ENCODE measurements at regions not wholly inside any gene's neighbourhood (a gene's known extent, or its start where the extent isn't known, plus 50 kb on each side); places are given as distances from the start of the nearest gene placed in this dataset.

DNA sequence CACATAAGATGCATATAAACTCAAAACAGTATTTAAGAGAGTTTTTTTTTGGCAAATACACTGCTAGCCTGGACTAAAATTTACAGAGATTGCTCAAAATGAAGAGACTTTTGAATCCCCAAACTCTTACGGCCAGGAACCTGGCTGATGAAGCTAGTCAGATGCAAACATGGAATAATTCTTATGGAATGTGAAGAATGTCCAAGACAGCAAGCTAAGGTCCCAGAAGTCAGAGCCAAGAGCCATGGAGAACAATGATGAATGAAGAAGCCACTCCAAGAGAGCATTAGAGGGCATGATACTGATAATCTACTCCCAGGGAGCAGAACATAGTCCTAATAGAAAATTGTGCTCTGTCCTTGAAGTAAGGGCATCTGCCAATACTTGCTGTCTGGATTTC lies 705.5 kb downstream of the DIPK2A start:
- TF ChIP-seq SP1 (IDR thresholded peaks at IDR 0.05) (no peak), CTBP1 (IDR thresholded peaks at IDR 0.05; ENCODE audit: borderline replicate concordance) (no peak), TARDBP (IDR thresholded peaks at IDR 0.05) (no peak), L3MBTL2 (conservative IDR thresholded peaks at IDR 0.05) (no peak), LEF1 (IDR thresholded peaks at IDR 0.05; ENCODE audit: borderline replicate concordance) (no peak), FOXK2 (IDR thresholded peaks at IDR 0.05) (no peak), NFRKB (IDR thresholded peaks at IDR 0.05) (no peak), HDGF (IDR thresholded peaks at IDR 0.05; ENCODE audit: borderline replicate concordance) (no peak), ZNF384 (IDR thresholded peaks at IDR 0.05) (no peak), FOXM1 (IDR thresholded peaks at IDR 0.05; ENCODE audit: borderline replicate concordance) (no peak), BHLHE40 (IDR thresholded peaks at IDR 0.05; ENCODE audit: borderline replicate concordance) (no peak), ARNT (IDR thresholded peaks at IDR 0.05) (no peak), ELF4 (IDR thresholded peaks at IDR 0.05) (no peak), SUZ12 (IDR thresholded peaks at IDR 0.05) (no peak), FOXA1 (IDR thresholded peaks at IDR 0.05) (no peak)
- TF ChIP-seq, protein P1, sequence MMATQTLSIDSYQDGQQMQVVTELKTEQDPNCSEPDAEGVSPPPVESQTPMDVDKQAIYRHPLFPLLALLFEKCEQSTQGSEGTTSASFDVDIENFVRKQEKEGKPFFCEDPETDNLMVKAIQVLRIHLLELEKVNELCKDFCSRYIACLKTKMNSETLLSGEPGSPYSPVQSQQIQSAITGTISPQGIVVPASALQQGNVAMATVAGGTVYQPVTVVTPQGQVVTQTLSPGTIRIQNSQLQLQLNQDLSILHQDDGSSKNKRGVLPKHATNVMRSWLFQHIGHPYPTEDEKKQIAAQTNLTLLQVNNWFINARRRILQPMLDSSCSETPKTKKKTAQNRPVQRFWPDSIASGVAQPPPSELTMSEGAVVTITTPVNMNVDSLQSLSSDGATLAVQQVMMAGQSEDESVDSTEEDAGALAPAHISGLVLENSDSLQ (IDR thresholded peaks at IDR 0.05) = no peak
- POLR2A ChIA-PET = no interaction called here
- CTCF ChIA-PET = interaction anchor here (0.6 kb wide), 1 partner anchor 622 kb away, joined by 4 read pairs; no protein-coding TSS in a partner anchor
- no peak for DNase-seq (ENCODE audit: extremely low spot score)

DNA sequence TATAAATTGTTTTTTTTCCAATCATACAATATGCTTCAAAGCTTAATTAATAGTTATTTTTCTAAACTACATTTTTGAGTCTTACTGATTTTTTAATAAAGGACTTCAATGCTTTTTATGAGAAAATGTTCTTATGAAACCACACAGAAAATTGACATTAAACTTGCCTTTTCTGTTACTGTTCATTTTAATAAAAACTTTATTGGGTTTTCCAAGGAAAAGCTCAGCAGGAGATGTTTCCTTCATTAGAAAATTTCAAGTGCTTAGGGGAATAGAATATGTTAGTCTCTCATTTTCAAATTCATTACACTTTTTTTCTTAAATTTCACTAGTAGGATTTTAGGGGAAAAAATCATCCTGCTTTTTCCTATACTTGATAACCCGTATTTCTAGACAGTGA lies 711.4 kb downstream of the DIPK2A start:
- POLR2A ChIA-PET = no interaction called here

DNA sequence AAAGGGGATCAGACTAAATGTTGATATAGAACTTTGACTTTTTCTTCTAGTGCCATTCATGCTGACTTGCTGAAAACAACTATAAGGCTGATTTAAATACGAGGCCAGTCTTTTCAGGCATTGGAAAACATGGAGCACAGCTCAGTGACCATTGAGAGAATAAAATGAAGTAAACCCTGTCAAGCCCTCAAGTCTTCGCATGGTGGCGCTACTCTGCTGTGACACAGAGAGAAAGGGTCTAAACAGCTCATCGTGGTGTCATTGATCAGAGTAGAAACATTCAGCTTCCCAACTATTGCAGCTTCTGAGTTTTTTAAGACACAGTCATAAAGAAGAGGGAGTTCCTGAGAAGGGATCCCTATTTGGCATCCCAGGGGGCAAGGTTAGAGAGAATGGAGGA lies 716.2 kb downstream of the DIPK2A start:
- no peak for TF ChIP-seq TARDBP (IDR thresholded peaks at IDR 0.05)
- ChIA-PET POLR2A (no interaction called here), CTCF (no interaction called here)
- peak; percentile 6 for DNase-seq (ENCODE audit: extremely low spot score)

More for the DNA sequence above, 711.4 kb downstream of the DIPK2A start:
- CTCF ChIA-PET = no interaction called here
- DNase-seq (ENCODE audit: extremely low spot score) = no peak
- TF ChIP-seq HDGF (IDR thresholded peaks at IDR 0.05; ENCODE audit: borderline replicate concordance) = no peak
- TF ChIP-seq ELF4 (IDR thresholded peaks at IDR 0.05) = no peak
- no peak for TF ChIP-seq BHLHE40 (IDR thresholded peaks at IDR 0.05; ENCODE audit: borderline replicate concordance)
- TF ChIP-seq LEF1 (IDR thresholded peaks at IDR 0.05; ENCODE audit: borderline replicate concordance) = no peak
- no peak for TF ChIP-seq FOXK2 (IDR thresholded peaks at IDR 0.05)
- no peak for TF ChIP-seq NFRKB (IDR thresholded peaks at IDR 0.05)
- TF ChIP-seq FOXA1 (IDR thresholded peaks at IDR 0.05) = no peak
- TF ChIP-seq SUZ12 (IDR thresholded peaks at IDR 0.05) = no peak
- TF ChIP-seq TARDBP (IDR thresholded peaks at IDR 0.05) = no peak
- no peak for TF ChIP-seq ARNT (IDR thresholded peaks at IDR 0.05)
- TF ChIP-seq, protein P1 (IDR thresholded peaks at IDR 0.05) = no peak
- TF ChIP-seq FOXM1 (IDR thresholded peaks at IDR 0.05; ENCODE audit: borderline replicate concordance) = no peak
- no peak for TF ChIP-seq CTBP1 (IDR thresholded peaks at IDR 0.05; ENCODE audit: borderline replicate concordance)
- no peak for TF ChIP-seq SP1 (IDR thresholded peaks at IDR 0.05)
- no peak for TF ChIP-seq L3MBTL2 (conservative IDR thresholded peaks at IDR 0.05)

DNA sequence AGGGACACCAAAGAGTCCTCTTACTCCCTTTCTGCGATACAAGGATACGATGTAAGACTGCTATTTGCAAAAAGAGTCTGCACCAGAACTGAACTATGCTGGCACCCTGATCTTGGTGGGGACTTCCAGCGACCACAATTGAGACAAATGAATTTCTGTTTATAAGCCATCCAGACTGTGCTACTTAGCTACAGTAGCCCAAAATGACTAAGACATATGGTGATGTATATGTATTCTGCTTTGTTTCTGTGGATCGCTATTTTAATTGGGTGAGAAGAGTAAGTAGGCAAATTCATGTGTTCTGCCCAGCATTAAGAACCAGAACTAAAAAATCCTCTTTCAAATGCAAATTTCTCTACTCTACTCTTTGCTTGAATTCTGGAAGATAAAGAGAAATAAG lies 720.9 kb downstream of the DIPK2A start:
- TF ChIP-seq, protein P1 (IDR thresholded peaks at IDR 0.05) = no peak
- TF ChIP-seq HDGF (IDR thresholded peaks at IDR 0.05; ENCODE audit: borderline replicate concordance) (no peak), FOXA1 (IDR thresholded peaks at IDR 0.05) (no peak), SP1 (IDR thresholded peaks at IDR 0.05) (no peak), L3MBTL2 (conservative IDR thresholded peaks at IDR 0.05) (no peak), FOXK2 (IDR thresholded peaks at IDR 0.05) (no peak), ZNF384 (IDR thresholded peaks at IDR 0.05) (no peak), SUZ12 (IDR thresholded peaks at IDR 0.05) (no peak), ARNT (IDR thresholded peaks at IDR 0.05) (no peak), TARDBP (IDR thresholded peaks at IDR 0.05) (no peak)
- CTCF ChIA-PET = no interaction called here
- no peak for DNase-seq (ENCODE audit: extremely low spot score)

DNA sequence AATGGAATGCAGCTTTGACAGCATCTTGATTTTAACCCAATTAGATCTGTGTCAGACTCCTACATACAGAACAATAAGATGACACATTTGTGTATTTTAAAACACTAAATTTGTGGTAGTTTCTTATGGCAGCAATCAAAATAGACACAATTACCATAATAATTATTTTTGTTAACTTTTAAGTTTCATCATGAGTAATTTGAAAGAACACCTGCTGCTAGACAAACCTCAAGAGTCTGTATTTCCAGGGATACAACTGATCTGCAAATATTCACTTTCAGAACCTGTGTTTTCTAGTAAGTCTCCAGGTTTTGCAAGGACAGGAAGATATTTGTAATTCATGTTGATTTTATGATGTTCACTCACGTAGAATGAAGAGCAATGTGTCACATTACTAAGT lies 736.8 kb downstream of the DIPK2A start:
- no peak for DNase-seq (ENCODE audit: extremely low spot score)
- TF ChIP-seq LEF1 (IDR thresholded peaks at IDR 0.05; ENCODE audit: borderline replicate concordance) = no peak
- TF ChIP-seq BHLHE40 (IDR thresholded peaks at IDR 0.05; ENCODE audit: borderline replicate concordance) = no peak
- TF ChIP-seq TARDBP (IDR thresholded peaks at IDR 0.05) = no peak
- TF ChIP-seq ZNF384 (IDR thresholded peaks at IDR 0.05) = no peak
- TF ChIP-seq NFRKB (IDR thresholded peaks at IDR 0.05) = no peak
- TF ChIP-seq FOXA1 (IDR thresholded peaks at IDR 0.05) = no peak
- no peak for TF ChIP-seq SUZ12 (IDR thresholded peaks at IDR 0.05)
- TF ChIP-seq ARNT (IDR thresholded peaks at IDR 0.05) = no peak
- no peak for TF ChIP-seq FOXK2 (IDR thresholded peaks at IDR 0.05)
- TF ChIP-seq HDGF (IDR thresholded peaks at IDR 0.05; ENCODE audit: borderline replicate concordance) = no peak
- no peak for TF ChIP-seq SP1 (IDR thresholded peaks at IDR 0.05)
- POLR2A ChIA-PET = no interaction called here
- CTCF ChIA-PET = no interaction called here

More for the DNA sequence above, 720.9 kb downstream of the DIPK2A start:
- POLR2A ChIA-PET = no interaction called here

DNA sequence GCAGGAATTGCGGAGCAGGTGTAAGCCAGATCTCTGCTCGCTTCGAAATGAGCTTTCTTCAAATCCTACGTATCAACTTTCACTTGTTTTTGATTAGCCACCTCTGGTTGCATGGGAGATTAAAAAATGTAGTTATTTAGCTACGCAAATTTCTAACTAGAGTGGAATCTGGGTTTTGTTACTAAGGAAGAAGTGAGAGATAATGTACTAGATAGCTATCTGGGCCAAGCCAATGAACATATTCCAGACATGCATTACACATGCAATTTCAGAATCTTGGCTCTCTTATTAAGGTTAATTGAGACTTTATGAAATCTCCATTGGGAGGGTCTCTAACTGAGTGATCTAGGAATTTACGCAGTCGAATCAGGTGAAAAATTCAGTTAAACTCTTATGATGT lies 765.7 kb downstream of the DIPK2A start:
- ChIA-PET CTCF (no interaction called here), POLR2A (no interaction called here)
- DNase-seq (ENCODE audit: extremely low spot score) = no peak
- TF ChIP-seq FOXK2 (IDR thresholded peaks at IDR 0.05) (no peak), SUZ12 (IDR thresholded peaks at IDR 0.05) (no peak), ZNF384 (IDR thresholded peaks at IDR 0.05) (no peak), FOXM1 (IDR thresholded peaks at IDR 0.05; ENCODE audit: borderline replicate concordance) (no peak), ELF4 (IDR thresholded peaks at IDR 0.05) (no peak), NFRKB (IDR thresholded peaks at IDR 0.05) (no peak), BHLHE40 (IDR thresholded peaks at IDR 0.05; ENCODE audit: borderline replicate concordance) (no peak), SP1 (IDR thresholded peaks at IDR 0.05) (no peak), HDGF (IDR thresholded peaks at IDR 0.05; ENCODE audit: borderline replicate concordance) (no peak), FOXA1 (IDR thresholded peaks at IDR 0.05) (no peak), L3MBTL2 (conservative IDR thresholded peaks at IDR 0.05) (no peak), CTBP1 (IDR thresholded peaks at IDR 0.05; ENCODE audit: borderline replicate concordance) (no peak), LEF1 (IDR thresholded peaks at IDR 0.05; ENCODE audit: borderline replicate concordance) (no peak), TARDBP (IDR thresholded peaks at IDR 0.05) (no peak), ARNT (IDR thresholded peaks at IDR 0.05) (no peak)
- TF ChIP-seq, protein P1 (IDR thresholded peaks at IDR 0.05) = no peak
